ENCODE measurements at regions not wholly inside any gene's neighbourhood (a gene's known extent, or its start where the extent isn't known, plus 50 kb on each side); places are given as distances from the start of the nearest gene placed in this dataset.

DNA sequence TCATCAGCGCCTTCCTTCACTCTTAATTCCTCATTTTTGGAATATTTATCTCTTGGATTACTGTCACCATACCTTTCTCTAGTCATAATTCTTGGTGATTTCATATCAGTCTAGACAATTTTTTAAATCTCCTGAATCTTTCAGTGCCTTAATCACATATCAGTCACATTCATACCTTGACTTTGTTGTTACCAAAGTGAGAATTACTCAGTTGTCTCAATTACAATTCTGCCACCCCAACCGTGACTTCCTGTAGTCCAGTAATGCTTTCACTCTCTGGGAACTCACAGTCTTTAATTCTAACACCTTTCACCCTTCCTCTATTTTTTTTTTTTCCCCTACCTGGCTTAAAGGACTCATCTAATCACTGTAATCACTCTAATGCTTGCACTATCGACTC lies 1275.3 kb upstream of the TENM3 start:
- Histone ChIP-seq H3K4me1 (ENCODE audit: control insufficient read depth, insufficient read depth, low read length) (no peaks in the 10 kb centered on the region), H3K4me3 (ENCODE audit: low read length) (no peak overlapping the region), H3K27ac (ENCODE audit: low read length) (no peak overlapping the region), H3K27me3 (ENCODE audit: control insufficient read depth, insufficient read depth) (no peaks in the 10 kb centered on the region), H3K9me3 (ENCODE audit: control insufficient read depth, low read length) (no peaks in the 10 kb centered on the region)
- ATAC-seq, result no peak
- no peak for DNase-seq
- intact Hi-C loops (cut with DNase I), result no loop called here
- whole genome bisulfite sequencing, result 65% methylated on average over 3 of the region's 3 CpGs

DNA sequence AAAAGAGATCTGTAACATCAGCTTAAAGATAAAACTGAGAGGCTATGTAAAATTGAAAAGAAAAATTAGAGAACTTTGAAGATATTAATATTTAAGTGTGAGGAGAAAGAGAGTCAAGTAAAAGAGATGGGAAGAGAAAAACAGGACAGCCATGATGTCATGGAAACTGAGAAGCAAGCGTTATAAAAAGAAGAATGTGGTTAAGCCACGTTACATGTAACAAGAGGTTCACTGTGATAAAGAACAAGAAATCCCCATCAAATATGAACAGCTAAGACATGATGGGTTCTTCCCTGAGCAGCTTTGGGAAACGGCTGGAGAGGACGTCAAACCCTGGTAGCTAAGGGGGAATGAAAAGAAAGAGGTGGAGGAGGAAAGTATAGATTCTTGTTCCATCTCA lies 1269.3 kb upstream of the TENM3 start:
- H3K9me3 ChIP-seq (ENCODE audit: control insufficient read depth, low read length), result no peaks in the 10 kb centered on the region
- no peak overlapping the region for H3K4me3 ChIP-seq (ENCODE audit: low read length)
- DNase-seq (no peak), ATAC-seq (no peak)
- H3K27ac ChIP-seq (ENCODE audit: low read length), result no peak overlapping the region
- intact Hi-C loops (cut with DNase I), result no loop called here
- WGBS, result 76% methylated on average over 4 of the region's 4 CpGs
- no peaks in the 10 kb centered on the region for H3K4me1 ChIP-seq (ENCODE audit: control insufficient read depth, insufficient read depth, low read length)
- H3K27me3 ChIP-seq (ENCODE audit: control insufficient read depth, insufficient read depth), result no peaks in the 10 kb centered on the region

DNA sequence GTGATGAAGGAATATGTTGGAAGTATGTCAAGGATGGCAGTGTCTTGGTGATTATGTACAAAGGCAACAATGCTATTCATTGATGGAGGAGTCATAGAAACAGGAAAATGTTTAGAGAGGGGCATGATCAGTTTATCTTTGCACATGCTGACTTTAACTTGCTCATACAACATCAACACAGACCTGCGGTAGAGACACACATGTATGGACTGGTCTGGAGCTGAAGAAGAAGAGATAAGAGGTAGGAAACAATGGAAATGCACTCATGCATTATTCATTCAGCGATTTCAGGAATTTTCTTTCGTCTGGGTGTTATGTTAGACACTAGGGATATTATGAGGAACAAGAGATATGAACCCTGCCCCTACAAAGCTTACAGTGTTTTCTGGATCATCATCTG lies 1252.3 kb upstream of the TENM3 start:
- no peaks in the 10 kb centered on the region for H3K27me3 ChIP-seq (ENCODE audit: control insufficient read depth, insufficient read depth)
- ATAC-seq, result no peak
- no peak for DNase-seq
- WGBS, result 67% methylated on average over 3 of the region's 3 CpGs
- no peak overlapping the region for H3K4me3 ChIP-seq (ENCODE audit: low read length)
- no peaks in the 10 kb centered on the region for H3K4me1 ChIP-seq (ENCODE audit: control insufficient read depth, insufficient read depth, low read length)
- intact Hi-C loops (cut with DNase I), result no loop called here
- H3K9me3 ChIP-seq (ENCODE audit: control insufficient read depth, low read length), result no peaks in the 10 kb centered on the region
- no peak overlapping the region for H3K27ac ChIP-seq (ENCODE audit: low read length)

DNA sequence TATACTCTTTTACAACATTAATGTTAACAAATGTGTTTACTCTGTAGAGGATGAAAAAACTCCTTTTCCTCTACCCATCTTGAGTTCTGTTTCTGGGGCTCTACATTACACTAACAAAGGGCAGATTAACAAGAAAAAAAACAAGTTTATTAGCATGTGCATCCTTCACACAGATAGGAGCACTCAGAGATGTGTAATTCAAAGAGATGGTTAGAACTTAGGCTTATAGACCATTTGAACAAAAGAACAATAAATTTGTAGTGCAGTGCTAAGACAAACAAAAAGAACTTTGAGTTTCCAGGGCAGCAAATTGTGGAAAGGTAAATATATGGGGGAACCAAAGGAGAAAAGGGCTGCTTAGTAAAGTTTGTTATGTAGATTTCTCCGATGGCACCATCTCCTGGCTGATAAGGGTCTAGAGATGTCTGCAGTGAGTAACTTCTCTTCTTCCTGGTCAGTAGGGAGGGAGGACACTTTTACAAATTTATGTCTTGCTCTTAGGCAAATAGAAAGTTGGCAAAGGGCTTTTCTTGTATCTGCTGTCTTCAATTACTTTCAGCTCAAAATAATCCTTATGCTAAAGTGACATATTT lies 1249.9 kb upstream of the TENM3 start:
- Histone ChIP-seq H3K4me1 (ENCODE audit: control insufficient read depth, insufficient read depth, low read length) (no peaks in the 10 kb centered on the region), H3K27me3 (ENCODE audit: control insufficient read depth, insufficient read depth) (no peaks in the 10 kb centered on the region), H3K9me3 (ENCODE audit: control insufficient read depth, low read length) (no peaks in the 10 kb centered on the region), H3K4me3 (ENCODE audit: low read length) (no peak overlapping the region), H3K27ac (ENCODE audit: low read length) (no peak overlapping the region)
- WGBS, result 64% methylated on average over 1 of the region's 1 CpG
- DNase-seq, result no peak
- ATAC-seq, result no peak
- intact Hi-C loops (cut with DNase I), result no loop called here

DNA sequence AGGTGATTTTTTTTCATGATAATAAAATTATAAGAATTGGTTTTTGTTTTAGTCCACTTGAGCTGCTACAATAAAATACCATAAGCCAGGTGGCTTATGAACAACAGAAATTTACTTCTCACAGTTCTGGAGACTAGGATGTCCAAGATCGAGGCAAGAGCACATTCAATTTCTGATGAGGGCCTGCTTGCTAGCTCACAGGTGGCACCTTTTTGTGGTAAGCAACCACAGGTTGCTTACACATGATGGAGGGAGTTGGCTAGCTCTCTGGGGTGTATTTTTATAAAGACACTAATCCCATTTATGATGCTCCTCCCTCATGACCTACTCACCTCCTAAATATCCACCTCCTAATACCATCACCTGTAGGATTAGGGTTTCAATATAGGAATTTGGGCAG lies 1248.5 kb upstream of the TENM3 start:
- Histone ChIP-seq H3K27me3 (ENCODE audit: control insufficient read depth, insufficient read depth) (no peaks in the 10 kb centered on the region), H3K4me3 (ENCODE audit: low read length) (no peak overlapping the region), H3K9me3 (ENCODE audit: control insufficient read depth, low read length) (no peaks in the 10 kb centered on the region), H3K4me1 (ENCODE audit: control insufficient read depth, insufficient read depth, low read length) (no peaks in the 10 kb centered on the region), H3K27ac (ENCODE audit: low read length) (no peak overlapping the region)
- no peak for DNase-seq
- ATAC-seq, result no peak
- 80% methylated on average over 1 of the region's 1 CpG for WGBS
- intact Hi-C loops (cut with DNase I), result no loop called here

DNA sequence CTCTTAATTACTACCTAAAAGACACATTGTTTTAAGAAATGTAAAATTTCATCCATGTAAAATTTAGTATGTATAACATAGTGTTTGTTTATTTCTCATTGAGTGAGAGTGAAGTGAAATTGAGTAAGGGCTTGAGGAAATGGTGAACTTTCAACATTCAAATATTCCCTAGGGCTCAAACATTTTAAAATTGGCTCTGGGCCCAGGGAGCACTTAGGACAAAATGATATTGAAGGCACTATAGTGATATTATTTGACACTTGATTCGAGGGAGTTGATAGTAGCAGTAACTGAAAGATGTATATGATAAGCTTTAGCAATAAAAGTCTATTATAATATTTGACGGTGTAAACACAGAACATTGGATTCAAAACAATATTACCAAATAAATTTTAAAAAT lies 1244.0 kb upstream of the TENM3 start:
- Histone ChIP-seq H3K4me1 (ENCODE audit: control insufficient read depth, insufficient read depth, low read length) (no peaks in the 10 kb centered on the region), H3K4me3 (ENCODE audit: low read length) (no peak overlapping the region), H3K27me3 (ENCODE audit: control insufficient read depth, insufficient read depth) (no peaks in the 10 kb centered on the region), H3K27ac (ENCODE audit: low read length) (no peak overlapping the region), H3K9me3 (ENCODE audit: control insufficient read depth, low read length) (no peaks in the 10 kb centered on the region)
- WGBS, result 9% methylated on average over 2 of the region's 2 CpGs
- no peak for ATAC-seq
- intact Hi-C loops (cut with DNase I), result no loop called here
- no peak for DNase-seq

DNA sequence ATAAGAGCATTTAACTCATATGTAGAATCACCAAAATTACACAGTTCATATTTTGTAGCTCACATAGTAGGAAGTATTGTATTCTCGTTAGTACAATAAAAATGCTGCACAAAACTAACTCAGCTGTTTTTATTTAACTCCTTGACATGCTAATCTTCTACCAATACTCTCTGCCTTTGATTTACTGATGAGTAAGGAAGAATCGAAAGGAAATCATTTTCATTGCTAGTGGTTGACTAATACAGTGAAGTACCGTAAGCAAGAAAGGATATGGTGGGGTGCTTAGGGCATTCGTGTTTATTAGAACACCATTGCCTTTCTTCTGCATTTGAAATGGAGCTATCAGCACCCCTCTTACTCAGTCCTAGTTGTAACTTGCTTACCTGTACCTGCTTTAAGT lies 1239.1 kb upstream of the TENM3 start:
- Histone ChIP-seq H3K4me3 (ENCODE audit: low read length) (no peak overlapping the region), H3K27me3 (ENCODE audit: control insufficient read depth, insufficient read depth) (no peaks in the 10 kb centered on the region), H3K4me1 (ENCODE audit: control insufficient read depth, insufficient read depth, low read length) (no peaks in the 10 kb centered on the region), H3K9me3 (ENCODE audit: control insufficient read depth, low read length) (no peaks in the 10 kb centered on the region), H3K27ac (ENCODE audit: low read length) (no peak overlapping the region)
- WGBS, result 88% methylated on average over 4 of the region's 4 CpGs
- DNase-seq (no peak), ATAC-seq (no peak)
- intact Hi-C loops (cut with DNase I), result no loop called here

DNA sequence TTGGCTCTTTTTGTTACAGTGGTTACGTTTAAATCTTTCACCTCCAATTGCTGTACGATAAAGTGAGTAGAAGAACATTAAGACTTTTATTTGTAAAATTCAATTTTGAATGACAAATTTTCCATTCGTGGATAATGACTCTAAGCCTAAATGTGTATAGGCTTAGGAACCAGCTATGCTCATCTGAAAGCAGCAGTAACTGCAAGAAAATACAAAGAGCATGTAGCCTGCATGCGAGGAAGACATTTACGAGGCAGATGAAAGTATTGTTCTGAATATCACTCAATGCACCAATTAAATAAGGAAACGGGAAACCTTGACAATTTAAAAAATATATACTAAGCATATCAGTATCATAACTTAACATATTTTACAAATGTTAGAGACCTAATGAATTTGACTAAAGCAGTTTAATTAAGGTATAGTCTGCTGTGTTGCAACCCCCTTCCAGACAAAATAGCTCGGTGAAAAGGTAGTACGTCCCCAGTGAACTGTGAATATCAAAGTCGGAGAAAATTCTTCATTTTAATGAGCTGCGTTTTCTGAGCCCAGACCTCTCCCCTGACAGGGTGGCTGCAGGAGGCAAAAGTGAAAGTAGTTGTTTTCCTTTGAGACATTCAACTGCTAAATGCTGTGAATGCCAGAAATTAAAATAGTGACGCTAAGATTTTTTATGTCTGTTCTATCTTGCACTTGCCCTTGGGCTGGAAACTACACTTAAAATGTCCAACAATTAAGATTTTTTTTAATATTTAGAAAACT lies 1236.5 kb upstream of the TENM3 start:
- H3K4me1 ChIP-seq (ENCODE audit: control insufficient read depth, insufficient read depth, low read length), result no peaks in the 10 kb centered on the region
- 42% methylated on average over 11 of the region's 11 CpGs for WGBS
- peak overlapping the region; percentile 4 for H3K4me3 ChIP-seq (ENCODE audit: low read length)
- ATAC-seq (no peak), DNase-seq (no peak)
- intact Hi-C loops (cut with DNase I), result no loop called here
- no peaks in the 10 kb centered on the region for H3K9me3 ChIP-seq (ENCODE audit: control insufficient read depth, low read length)
- H3K27ac ChIP-seq (ENCODE audit: low read length), result no peak overlapping the region
- H3K27me3 ChIP-seq (ENCODE audit: control insufficient read depth, insufficient read depth), result no peaks in the 10 kb centered on the region

DNA sequence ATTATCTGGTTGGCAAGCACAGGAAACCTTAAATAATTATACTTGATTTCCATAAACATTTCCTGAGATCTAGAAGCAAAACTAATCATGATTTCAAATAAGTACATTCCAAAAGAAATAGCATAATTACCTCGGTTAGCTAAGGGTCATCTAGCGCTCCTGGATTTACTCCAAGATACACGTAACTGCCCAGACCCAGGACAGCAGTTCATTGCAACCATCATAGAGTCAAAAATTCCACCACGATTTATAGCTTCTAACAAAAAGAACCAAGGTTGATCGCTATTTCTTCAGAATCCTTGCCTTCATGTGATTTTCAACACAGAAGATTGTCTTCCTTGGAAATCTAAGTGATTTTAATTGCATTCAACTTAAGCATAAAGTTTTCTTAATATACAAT lies 1235.5 kb upstream of the TENM3 start:
- DNase-seq, result no peak
- ATAC-seq, result no peak

DNA sequence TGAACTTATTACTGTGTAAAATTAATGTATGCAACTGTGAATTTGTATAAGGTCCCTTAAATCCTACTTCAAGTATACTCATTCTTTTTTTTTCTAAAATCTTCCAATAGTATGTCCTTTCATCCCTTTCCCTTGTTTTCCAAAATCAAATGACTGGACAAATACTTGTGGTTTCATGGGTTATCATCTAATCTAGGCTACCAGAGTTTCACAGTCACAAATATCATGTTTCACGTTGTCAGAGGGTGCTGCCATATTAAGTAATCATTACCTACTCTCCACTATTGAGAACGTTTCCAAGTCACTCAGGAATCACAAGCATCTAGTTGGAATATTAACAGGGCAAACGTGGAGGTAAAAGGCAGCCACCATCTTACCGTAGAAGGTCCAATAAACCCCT lies 1235.0 kb upstream of the TENM3 start:
- DNase-seq (no peak), ATAC-seq (no peak)
- intact Hi-C loops (cut with DNase I), result no loop called here
- Histone ChIP-seq H3K9me3 (ENCODE audit: control insufficient read depth, low read length) (no peaks in the 10 kb centered on the region), H3K4me3 (ENCODE audit: low read length) (no peak overlapping the region), H3K4me1 (ENCODE audit: control insufficient read depth, insufficient read depth, low read length) (no peaks in the 10 kb centered on the region), H3K27me3 (ENCODE audit: control insufficient read depth, insufficient read depth) (no peaks in the 10 kb centered on the region), H3K27ac (ENCODE audit: low read length) (no peak overlapping the region)
- 67% methylated on average over 4 of the region's 4 CpGs for WGBS

More for the DNA sequence above, 1235.5 kb upstream of the TENM3 start:
- Histone ChIP-seq H3K4me3 (ENCODE audit: low read length) (no peak overlapping the region), H3K27me3 (ENCODE audit: control insufficient read depth, insufficient read depth) (no peaks in the 10 kb centered on the region), H3K9me3 (ENCODE audit: control insufficient read depth, low read length) (no peaks in the 10 kb centered on the region), H3K27ac (ENCODE audit: low read length) (no peak overlapping the region), H3K4me1 (ENCODE audit: control insufficient read depth, insufficient read depth, low read length) (no peaks in the 10 kb centered on the region)
- whole genome bisulfite sequencing, result 61% methylated on average over 5 of the region's 5 CpGs
- intact Hi-C loops (cut with DNase I), result no loop called here

DNA sequence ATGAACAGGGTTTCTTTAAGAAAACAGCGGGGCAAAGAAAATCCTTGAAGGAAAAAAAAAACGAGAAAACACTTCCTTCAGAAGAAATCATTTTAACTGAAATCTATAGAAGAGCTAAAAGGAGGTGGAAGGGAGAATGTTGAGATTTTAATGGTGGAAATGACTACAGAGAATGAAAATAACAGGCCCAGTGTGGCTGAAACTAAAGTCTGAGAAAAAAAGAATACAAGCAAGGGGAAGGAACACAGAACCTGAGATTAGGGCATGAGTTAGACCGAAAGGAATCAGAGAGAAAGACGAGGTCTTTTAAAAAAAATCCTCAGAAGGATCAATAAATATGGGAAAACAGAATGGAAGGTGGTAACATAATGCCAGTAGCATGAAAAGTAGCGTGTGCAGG lies 1230.0 kb upstream of the TENM3 start:
- no peak for DNase-seq
- ATAC-seq, result no peak
- intact Hi-C loops (cut with DNase I), result no loop called here
- H3K27ac ChIP-seq (ENCODE audit: low read length), result no peak overlapping the region
- WGBS, result 75% methylated on average over 5 of the region's 5 CpGs
- no peaks in the 10 kb centered on the region for H3K9me3 ChIP-seq (ENCODE audit: control insufficient read depth, low read length)
- H3K4me3 ChIP-seq (ENCODE audit: low read length), result no peak overlapping the region
- no peaks in the 10 kb centered on the region for H3K27me3 ChIP-seq (ENCODE audit: control insufficient read depth, insufficient read depth)
- no peaks in the 10 kb centered on the region for H3K4me1 ChIP-seq (ENCODE audit: control insufficient read depth, insufficient read depth, low read length)

DNA sequence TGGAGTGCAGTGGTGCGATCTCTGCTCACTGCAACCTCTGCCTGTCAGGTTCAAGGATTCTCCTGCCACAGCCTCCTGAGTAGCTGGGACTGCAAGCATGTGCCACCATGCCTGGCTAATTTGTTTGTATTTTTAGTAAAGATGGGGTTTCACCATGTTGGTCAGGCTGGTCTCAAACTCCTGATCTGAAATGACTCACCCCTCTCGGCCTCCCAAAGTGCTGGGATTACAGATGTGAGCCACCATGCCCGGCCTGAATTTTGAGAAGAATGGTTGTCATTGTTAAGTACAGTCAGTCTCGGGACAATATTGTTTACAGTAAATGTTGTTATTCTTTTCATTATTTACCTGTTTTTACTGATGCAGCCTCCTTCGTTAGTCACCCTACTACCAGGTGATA lies 1226.2 kb upstream of the TENM3 start:
- 81% methylated on average over 5 of the region's 5 CpGs for WGBS
- no peak for ATAC-seq
- no peak for DNase-seq
- Histone ChIP-seq H3K9me3 (ENCODE audit: control insufficient read depth, low read length) (no peaks in the 10 kb centered on the region), H3K27me3 (ENCODE audit: control insufficient read depth, insufficient read depth) (no peaks in the 10 kb centered on the region), H3K27ac (ENCODE audit: low read length) (no peak overlapping the region), H3K4me1 (ENCODE audit: control insufficient read depth, insufficient read depth, low read length) (no peaks in the 10 kb centered on the region), H3K4me3 (ENCODE audit: low read length) (no peak overlapping the region)
- intact Hi-C loops (cut with DNase I), result no loop called here
